ENCODE measurements at regions not wholly inside any gene's neighbourhood (a gene's known extent, or its start where the extent isn't known, plus 50 kb on each side); places are given as distances from the start of the nearest gene placed in this dataset.

- TF ChIP-seq LEF1 (IDR thresholded peaks at IDR 0.05; ENCODE audit: borderline replicate concordance): no peak
- TF ChIP-seq BHLHE40 (IDR thresholded peaks at IDR 0.05; ENCODE audit: borderline replicate concordance): no peak
- no peak for TF ChIP-seq FOXM1 (IDR thresholded peaks at IDR 0.05; ENCODE audit: borderline replicate concordance)
- no peak for TF ChIP-seq SP1 (IDR thresholded peaks at IDR 0.05)
- TF ChIP-seq HDGF (IDR thresholded peaks at IDR 0.05; ENCODE audit: borderline replicate concordance): no peak
- TF ChIP-seq L3MBTL2 (conservative IDR thresholded peaks at IDR 0.05): no peak
- TF ChIP-seq ARNT (IDR thresholded peaks at IDR 0.05): no peak
- no peak for TF ChIP-seq PKNOX1 (IDR thresholded peaks at IDR 0.05)
- no peak for TF ChIP-seq TARDBP (IDR thresholded peaks at IDR 0.05)
- TF ChIP-seq SUZ12 (IDR thresholded peaks at IDR 0.05): no peak
- no peak for TF ChIP-seq FOXA1 (IDR thresholded peaks at IDR 0.05)
- TF ChIP-seq ELF4 (IDR thresholded peaks at IDR 0.05): no peak
These were observed 115.6 kb upstream of the NOCT start for GRCh38 chr4:138899999-138900398.

Data from HEK293T (cell line).